ENCODE measurements at regions not wholly inside any gene's neighbourhood (a gene's known extent, or its start where the extent isn't known, plus 50 kb on each side); places are given as distances from the start of the nearest gene placed in this dataset.
A peak's percentile ranks its signal among the peaks of the same experiment; 100 is the strongest.
"Not testable (repeated sequence)": the region's sequence is repeated elsewhere in the genome, so short reads cannot be mapped to it uniquely, and the experiment has no call there.

- ATAC-seq = no peak
- H3K4me3 Mint-ChIP-seq = no peak overlapping the region
- no peaks in the 10 kb centered on the region for H3K36me3 Mint-ChIP-seq
- no peak for DNase-seq (ENCODE audit: low spot score)
- H3K27ac Mint-ChIP-seq = no peak overlapping the region
- peaks cover 5 to 12% of the 10 kb centered on the region in 2 donors for H3K27me3 Mint-ChIP-seq
- H3K9me3 Mint-ChIP-seq = peaks cover under 1% of the 10 kb centered on the region
- no peaks in the 10 kb centered on the region for H3K4me1 Mint-ChIP-seq (ENCODE audit: low read depth in 2 of 2)
These were observed 50.8 kb upstream of the CPOX start for GRCh38 chr3:98644168-98644567.

GRCh38 chr3:98645039-98645438 lies 51.6 kb upstream of the CPOX start:
- Mint-ChIP-seq H3K4me3 (no peak overlapping the region), H3K27ac (no peak overlapping the region), H3K4me1 (ENCODE audit: low read depth in 2 of 2) (no peaks in the 10 kb centered on the region), H3K36me3 (no peaks in the 10 kb centered on the region), H3K27me3 (peaks cover 5 to 8% of the 10 kb centered on the region in 2 donors), H3K9me3 (no peaks in the 10 kb centered on the region)
- ATAC-seq = peak in 1 of 2 donors; percentile 24
- no peak for DNase-seq (ENCODE audit: low spot score)

- DNase-seq (ENCODE audit: low spot score) (no peak), ATAC-seq (no peak)
- Mint-ChIP-seq H3K4me1 (ENCODE audit: low read depth in 2 of 2) (no peaks in the 10 kb centered on the region), H3K9me3 (no peaks in the 10 kb centered on the region), H3K27ac (no peak overlapping the region), H3K27me3 (peaks cover 0 to 13% of the 10 kb centered on the region in 2 donors), H3K36me3 (no peaks in the 10 kb centered on the region), H3K4me3 (no peak overlapping the region)
These were observed 53.3 kb upstream of the CPOX start for GRCh38 chr3:98646680-98647079.

GRCh38 chr3:98647197-98647596 lies 53.8 kb upstream of the CPOX start:
- no peaks in the 10 kb centered on the region for H3K9me3 Mint-ChIP-seq
- H3K4me3 Mint-ChIP-seq = no peak overlapping the region
- ATAC-seq = no peak
- no peak for DNase-seq (ENCODE audit: low spot score)
- peaks cover 0 to 18% of the 10 kb centered on the region in 2 donors for H3K27me3 Mint-ChIP-seq
- H3K4me1 Mint-ChIP-seq (ENCODE audit: low read depth in 2 of 2) = no peaks in the 10 kb centered on the region
- H3K36me3 Mint-ChIP-seq = no peaks in the 10 kb centered on the region
- H3K27ac Mint-ChIP-seq = no peak overlapping the region

- no peak overlapping the region for H3K27ac Mint-ChIP-seq
- H3K36me3 Mint-ChIP-seq = no peaks in the 10 kb centered on the region
- H3K4me3 Mint-ChIP-seq = no peak overlapping the region
- H3K4me1 Mint-ChIP-seq (ENCODE audit: low read depth in 2 of 2) = no peaks in the 10 kb centered on the region
- H3K9me3 Mint-ChIP-seq = no peaks in the 10 kb centered on the region
- peaks cover 0 to 19% of the 10 kb centered on the region in 2 donors for H3K27me3 Mint-ChIP-seq
- no peak for ATAC-seq
- no peak for DNase-seq (ENCODE audit: low spot score)
These were observed 57.8 kb upstream of the CPOX start for GRCh38 chr3:98650971-98651779.

GRCh38 chr3:98651780-98652077 lies 58.3 kb upstream of the CPOX start:
- H3K9me3 Mint-ChIP-seq = no peaks in the 10 kb centered on the region
- H3K27me3 Mint-ChIP-seq = peaks cover 0 to 19% of the 10 kb centered on the region in 2 donors
- H3K4me3 Mint-ChIP-seq = no peak overlapping the region
- H3K4me1 Mint-ChIP-seq (ENCODE audit: low read depth in 2 of 2) = no peaks in the 10 kb centered on the region
- H3K36me3 Mint-ChIP-seq = no peaks in the 10 kb centered on the region
- ATAC-seq (no peak), DNase-seq (ENCODE audit: low spot score) (no peak)
- no peak overlapping the region for H3K27ac Mint-ChIP-seq

- no peak for DNase-seq (ENCODE audit: low spot score)
- Mint-ChIP-seq H3K4me3 (no peak overlapping the region), H3K4me1 (ENCODE audit: low read depth in 2 of 2) (no peaks in the 10 kb centered on the region), H3K36me3 (no peaks in the 10 kb centered on the region), H3K27me3 (peaks cover 14 to 42% of the 10 kb centered on the region in 2 donors), H3K27ac (no peak overlapping the region), H3K9me3 (no peaks in the 10 kb centered on the region)
- ATAC-seq = no peak
These were observed 62.3 kb upstream of the CPOX start for GRCh38 chr3:98655666-98656065.

- H3K4me1 Mint-ChIP-seq (ENCODE audit: low read depth in 2 of 2) = no peaks in the 10 kb centered on the region
- H3K36me3 Mint-ChIP-seq = no peaks in the 10 kb centered on the region
- ATAC-seq = peak; percentile 36 to 49
- no peak overlapping the region for H3K27ac Mint-ChIP-seq
- H3K4me3 Mint-ChIP-seq = no peak overlapping the region
- no peak for DNase-seq (ENCODE audit: low spot score)
- peaks cover 17 to 26% of the 10 kb centered on the region in 2 donors for H3K27me3 Mint-ChIP-seq
- H3K9me3 Mint-ChIP-seq = no peaks in the 10 kb centered on the region
These were observed 64.0 kb upstream of the CPOX start for GRCh38 chr3:98657457-98657856.

- ATAC-seq (no peak), DNase-seq (ENCODE audit: low spot score) (no peak)
- no peaks in the 10 kb centered on the region for H3K4me1 Mint-ChIP-seq (ENCODE audit: low read depth in 2 of 2)
- no peaks in the 10 kb centered on the region for H3K36me3 Mint-ChIP-seq
- H3K4me3 Mint-ChIP-seq = no peak overlapping the region
- peaks cover 20 to 29% of the 10 kb centered on the region in 2 donors for H3K27me3 Mint-ChIP-seq
- no peak overlapping the region for H3K27ac Mint-ChIP-seq
- H3K9me3 Mint-ChIP-seq = peaks cover 3% of the 10 kb centered on the region
These were observed 69.3 kb upstream of the CPOX start for GRCh38 chr3:98662699-98663098.

- Mint-ChIP-seq H3K4me1 (ENCODE audit: low read depth in 2 of 2) (no peaks in the 10 kb centered on the region), H3K27ac (no peak overlapping the region), H3K4me3 (no peak overlapping the region), H3K9me3 (no peaks in the 10 kb centered on the region), H3K36me3 (no peaks in the 10 kb centered on the region), H3K27me3 (no peaks in the 10 kb centered on the region)
- ATAC-seq (peak in 1 of 2 donors; percentile 48), DNase-seq (ENCODE audit: low spot score) (no peak)
These were observed 76.6 kb upstream of the CPOX start for GRCh38 chr3:98670020-98670419.

- H3K4me3 Mint-ChIP-seq = no peak overlapping the region
- H3K4me1 Mint-ChIP-seq (ENCODE audit: low read depth in 2 of 2) = no peaks in the 10 kb centered on the region
- peaks cover 2 to 23% of the 10 kb centered on the region in 2 donors for H3K27me3 Mint-ChIP-seq
- DNase-seq (ENCODE audit: low spot score) (no peak), ATAC-seq (no peak)
- H3K9me3 Mint-ChIP-seq = peaks cover 4% of the 10 kb centered on the region
- H3K27ac Mint-ChIP-seq = no peak overlapping the region
- H3K36me3 Mint-ChIP-seq = no peaks in the 10 kb centered on the region
These were observed 83.2 kb upstream of the ST3GAL6 start for GRCh38 chr3:98679986-98680385.

GRCh38 chr3:98680723-98681122 lies 82.4 kb upstream of the ST3GAL6 start:
- H3K4me3 Mint-ChIP-seq = no peak overlapping the region

GRCh38 chr3:98681486-98681885 lies 81.7 kb upstream of the ST3GAL6 start:
- Mint-ChIP-seq H3K9me3 (peaks cover 4% of the 10 kb centered on the region), H3K27ac (no peak overlapping the region), H3K4me3 (no peak overlapping the region), H3K4me1 (ENCODE audit: low read depth in 2 of 2) (no peaks in the 10 kb centered on the region), H3K36me3 (no peaks in the 10 kb centered on the region), H3K27me3 (peaks cover 2 to 23% of the 10 kb centered on the region in 2 donors)
- DNase-seq (ENCODE audit: low spot score) (no peak), ATAC-seq (no peak)

More at GRCh38 chr3:98680723-98681122, 82.4 kb upstream of the ST3GAL6 start:
- DNase-seq (ENCODE audit: low spot score) = no peak
- Mint-ChIP-seq H3K27me3 (peaks cover 2 to 23% of the 10 kb centered on the region in 2 donors), H3K27ac (no peak overlapping the region), H3K36me3 (no peaks in the 10 kb centered on the region), H3K4me1 (ENCODE audit: low read depth in 2 of 2) (no peaks in the 10 kb centered on the region), H3K9me3 (peaks cover 4% of the 10 kb centered on the region)
- ATAC-seq = no peak

GRCh38 chr3:98682391-98682790 lies 80.7 kb upstream of the ST3GAL6 start:
- not testable (repeated sequence) for ATAC-seq; H3K9me3 Mint-ChIP-seq; H3K36me3 Mint-ChIP-seq; H3K4me3 Mint-ChIP-seq; H3K27ac Mint-ChIP-seq; DNase-seq (ENCODE audit: low spot score); H3K4me1 Mint-ChIP-seq (ENCODE audit: low read depth in 2 of 2)
- H3K27me3 Mint-ChIP-seq = peaks cover 2 to 23% of the 10 kb centered on the region in 2 donors

GRCh38 chr3:98688363-98688762 lies 74.8 kb upstream of the ST3GAL6 start:
- Mint-ChIP-seq H3K27me3 (peaks cover 0 to 5% of the 10 kb centered on the region in 2 donors), H3K9me3 (peaks cover 8% of the 10 kb centered on the region), H3K27ac (no peak overlapping the region), H3K36me3 (no peaks in the 10 kb centered on the region), H3K4me1 (ENCODE audit: low read depth in 2 of 2) (no peaks in the 10 kb centered on the region), H3K4me3 (no peak overlapping the region)
- no peak for ATAC-seq
- no peak for DNase-seq (ENCODE audit: low spot score)
